Fibroblast of pulmonary artery (primary cell): ENCODE measurements at regions not wholly inside any gene's neighbourhood (a gene's known extent, or its start where the extent isn't known, plus 50 kb on each side); places are given as distances from the start of the nearest gene placed in this dataset.
"Not testable (repeated sequence)": the region's sequence is repeated elsewhere in the genome, so short reads cannot be mapped to it uniquely, and the experiment has no call there.

ENCODE experiments used
- DNase-seq: peaks from one replicate; pipeline ENCODE4 v3.0.0-alpha.2; 2010; ENCODE audit warnings: low read depth
- H3K4me3 ChIP-seq: replicated peaks from 2 replicates; pipeline ENCODE4 v1.5.1; 2011; ENCODE audit warnings: low read depth, mild to moderate bottlenecking, control low read depth, low read length, moderate library complexity
- CTCF ChIP-seq: IDR thresholded peaks from 2 replicates; pipeline ENCODE4 v1.5.1; 2011; ENCODE audit warnings: mild to moderate bottlenecking, control low read depth, low read length, inconsistent platforms; ENCODE audit errors: missing control alignments

GRCh38 chr14:87368751-87369150 lies 624.2 kb downstream of the GALC start:
- no peak for TF ChIP-seq CTCF
- H3K4me3 ChIP-seq, result no peak overlapping the region
- DNase-seq, result no peak

- not testable (repeated sequence) for H3K4me3 ChIP-seq, DNase-seq
Observed at GRCh38 chr14:87360246-87360645, 632.7 kb downstream of the GALC start.

- no peak for TF ChIP-seq CTCF
- H3K4me3 ChIP-seq, result no peak overlapping the region
- DNase-seq, result no peak
Observed at GRCh38 chr14:87351007-87351406, 642.0 kb downstream of the GALC start.

GRCh38 chr14:87349921-87350320 lies 643.1 kb downstream of the GALC start:
- no peak for DNase-seq
- TF ChIP-seq CTCF, result no peak
- H3K4me3 ChIP-seq, result no peak overlapping the region

GRCh38 chr14:87343652-87344051 lies 649.3 kb downstream of the GALC start:
- DNase-seq, result no peak
- H3K4me3 ChIP-seq, result no peak overlapping the region
- no peak for TF ChIP-seq CTCF

GRCh38 chr14:87334997-87335685 lies 657.8 kb downstream of the GALC start:
- DNase-seq, result no peak
- H3K4me3 ChIP-seq, result no peak overlapping the region
- no peak for TF ChIP-seq CTCF

- H3K4me3 ChIP-seq, result no peak overlapping the region
- DNase-seq, result peak; percentile 35
- no peak for TF ChIP-seq CTCF
Observed at GRCh38 chr14:87331991-87332390, 661.0 kb downstream of the GALC start.

GRCh38 chr14:87325741-87326140 lies 667.2 kb downstream of the GALC start:
- no peak for DNase-seq
- no peak for TF ChIP-seq CTCF
- H3K4me3 ChIP-seq, result no peak overlapping the region
